Fibroblast of lung (primary cell): ENCODE measurements at regions not wholly inside any gene's neighbourhood (a gene's known extent, or its start where the extent isn't known, plus 50 kb on each side); places are given as distances from the start of the nearest gene placed in this dataset.

ENCODE experiments used
- CTCF ChIP-seq, 2 donors: IDR thresholded peaks in 1 of 2; conservative IDR thresholded peaks in 1 of 2; 1 replicate in 1 of 2; 2 replicates in 1 of 2; pipeline ENCODE4 v1.5.1; 2011 to 2012; ENCODE audit warnings: low read length in 2 of 2, control low read depth in 1 of 2, inconsistent platforms in 1 of 2, low read depth in 1 of 2, mild to moderate bottlenecking in 1 of 2
- EZH2 ChIP-seq: IDR thresholded peaks from 2 replicates; pipeline ENCODE4 v1.5.1; 2012; ENCODE audit warnings: low read length, control low read depth, mild to moderate bottlenecking; ENCODE audit errors: missing control alignments

GRCh38 chr2:225276207-225276606, 123.3 kb upstream of the NYAP2 start:
- TF ChIP-seq EZH2, result no peak
- TF ChIP-seq CTCF (conservative IDR thresholded peaks at IDR 0.05 in 1 of 2, IDR thresholded peaks at IDR 0.05 in 1 of 2; ENCODE audit: low read depth in 1 of 2, low read length in 2 of 2), result no peak
